ENCODE measurements at regions not wholly inside any gene's neighbourhood (a gene's known extent, or its start where the extent isn't known, plus 50 kb on each side); places are given as distances from the start of the nearest gene placed in this dataset.

DNA sequence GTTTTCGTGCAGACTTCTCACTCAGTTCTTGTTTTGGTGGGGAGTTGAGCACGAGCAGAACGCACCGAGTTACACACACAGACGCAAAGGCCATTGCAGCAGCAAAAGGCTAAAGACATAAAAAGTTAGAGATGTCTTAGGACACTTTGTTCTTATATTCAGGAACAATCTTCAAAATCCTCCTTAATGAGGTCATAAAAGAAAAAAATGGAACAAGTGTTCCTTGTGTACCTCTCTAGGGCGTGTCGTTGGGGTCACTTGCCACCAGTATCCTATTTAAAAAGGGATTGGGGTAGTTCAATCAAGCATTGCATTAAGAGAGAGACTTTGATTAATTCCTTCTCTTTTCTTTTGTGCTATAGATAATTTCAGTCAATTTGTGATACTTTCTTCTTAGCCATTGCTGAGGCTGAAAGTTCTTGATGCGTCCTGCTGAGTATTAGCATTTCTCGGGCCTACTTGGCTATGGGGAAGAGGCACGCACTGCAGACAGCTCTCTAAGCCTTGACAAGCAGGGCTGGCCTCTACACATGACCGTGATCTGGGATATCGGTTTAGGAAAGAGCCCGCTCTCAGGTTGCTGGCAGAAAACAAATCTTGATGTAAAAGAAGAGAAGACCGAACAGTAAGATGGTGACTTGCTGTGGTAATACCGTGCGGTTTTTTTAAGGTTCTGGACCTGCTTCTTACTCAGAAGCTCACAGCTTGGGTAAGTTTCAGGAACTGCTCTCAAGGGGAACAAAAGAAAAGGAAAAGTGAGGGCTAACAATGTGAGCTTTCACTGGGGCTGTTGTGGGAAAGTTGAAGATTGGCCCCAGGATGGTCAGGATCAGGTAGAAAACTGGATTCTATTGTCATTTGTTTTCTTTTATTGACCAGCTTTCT lies 223.6 kb downstream of the TM9SF2 start:
- H3K9me3 Mint-ChIP-seq (ENCODE audit: unreplicated experiment): no peaks in the 10 kb centered on the region
- no peaks in the 10 kb centered on the region for H3K4me1 Mint-ChIP-seq (ENCODE audit: insufficient read depth, unreplicated experiment)
- H3K27me3 Mint-ChIP-seq (ENCODE audit: insufficient read depth, unreplicated experiment): no peaks in the 10 kb centered on the region
- intact Hi-C loops (cut with micrococcal nuclease): no loop called here
- CTCF ChIA-PET: no interaction called here
- TF ChIP-seq, protein P1, sequence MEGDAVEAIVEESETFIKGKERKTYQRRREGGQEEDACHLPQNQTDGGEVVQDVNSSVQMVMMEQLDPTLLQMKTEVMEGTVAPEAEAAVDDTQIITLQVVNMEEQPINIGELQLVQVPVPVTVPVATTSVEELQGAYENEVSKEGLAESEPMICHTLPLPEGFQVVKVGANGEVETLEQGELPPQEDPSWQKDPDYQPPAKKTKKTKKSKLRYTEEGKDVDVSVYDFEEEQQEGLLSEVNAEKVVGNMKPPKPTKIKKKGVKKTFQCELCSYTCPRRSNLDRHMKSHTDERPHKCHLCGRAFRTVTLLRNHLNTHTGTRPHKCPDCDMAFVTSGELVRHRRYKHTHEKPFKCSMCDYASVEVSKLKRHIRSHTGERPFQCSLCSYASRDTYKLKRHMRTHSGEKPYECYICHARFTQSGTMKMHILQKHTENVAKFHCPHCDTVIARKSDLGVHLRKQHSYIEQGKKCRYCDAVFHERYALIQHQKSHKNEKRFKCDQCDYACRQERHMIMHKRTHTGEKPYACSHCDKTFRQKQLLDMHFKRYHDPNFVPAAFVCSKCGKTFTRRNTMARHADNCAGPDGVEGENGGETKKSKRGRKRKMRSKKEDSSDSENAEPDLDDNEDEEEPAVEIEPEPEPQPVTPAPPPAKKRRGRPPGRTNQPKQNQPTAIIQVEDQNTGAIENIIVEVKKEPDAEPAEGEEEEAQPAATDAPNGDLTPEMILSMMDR (IDR thresholded peaks at IDR 0.05; ENCODE audit: unreplicated experiment): no peak
- POLR2A ChIA-PET: no interaction called here
- no peaks in the 10 kb centered on the region for H3K36me3 Mint-ChIP-seq (ENCODE audit: insufficient read depth, unreplicated experiment)
- no peak for DNase-seq (ENCODE audit: unreplicated experiment)
- H3K27ac Mint-ChIP-seq (ENCODE audit: low read depth, unreplicated experiment): no peak overlapping the region
- no peak overlapping the region for H3K4me3 Mint-ChIP-seq (ENCODE audit: unreplicated experiment)
- no TSS peak for BruUV-seq (replicated peaks)

DNA sequence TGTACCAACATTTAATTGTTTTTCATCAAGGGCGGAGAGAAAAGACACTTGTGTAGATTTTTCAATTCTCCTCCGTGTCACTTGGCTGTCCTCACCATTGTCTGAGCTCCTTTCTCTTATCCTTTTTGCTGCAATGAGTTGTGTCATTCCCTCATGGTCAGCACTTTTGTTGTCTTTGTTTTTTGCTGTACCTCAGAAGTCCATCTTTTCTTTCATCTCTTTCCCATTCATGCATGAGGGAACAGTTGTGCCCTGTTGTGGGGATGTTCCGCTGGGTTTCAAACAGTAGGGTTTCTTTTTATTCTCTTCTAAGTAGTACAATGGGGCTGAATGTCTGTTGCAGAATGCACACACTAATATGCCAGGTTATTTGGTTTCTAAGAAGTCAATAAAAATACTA lies 222.6 kb downstream of the TM9SF2 start:
- CTCF ChIA-PET: interaction anchor here (0.9 kb wide), 1 partner anchor 156 kb away, joined by 3 read pairs; no protein-coding TSS in a partner anchor
- POLR2A ChIA-PET: no interaction called here
- no peaks in the 10 kb centered on the region for H3K27me3 Mint-ChIP-seq (ENCODE audit: insufficient read depth, unreplicated experiment)
- no peak overlapping the region for H3K4me3 Mint-ChIP-seq (ENCODE audit: unreplicated experiment)
- TF ChIP-seq, protein P1 (IDR thresholded peaks at IDR 0.05; ENCODE audit: unreplicated experiment): no peak
- BruUV-seq (replicated peaks): no TSS peak
- H3K9me3 Mint-ChIP-seq (ENCODE audit: unreplicated experiment): no peaks in the 10 kb centered on the region
- H3K4me1 Mint-ChIP-seq (ENCODE audit: insufficient read depth, unreplicated experiment): no peaks in the 10 kb centered on the region
- no peak for DNase-seq (ENCODE audit: unreplicated experiment)
- H3K27ac Mint-ChIP-seq (ENCODE audit: low read depth, unreplicated experiment): no peak overlapping the region
- H3K36me3 Mint-ChIP-seq (ENCODE audit: insufficient read depth, unreplicated experiment): no peaks in the 10 kb centered on the region
- intact Hi-C loops (cut with micrococcal nuclease): no loop called here

DNA sequence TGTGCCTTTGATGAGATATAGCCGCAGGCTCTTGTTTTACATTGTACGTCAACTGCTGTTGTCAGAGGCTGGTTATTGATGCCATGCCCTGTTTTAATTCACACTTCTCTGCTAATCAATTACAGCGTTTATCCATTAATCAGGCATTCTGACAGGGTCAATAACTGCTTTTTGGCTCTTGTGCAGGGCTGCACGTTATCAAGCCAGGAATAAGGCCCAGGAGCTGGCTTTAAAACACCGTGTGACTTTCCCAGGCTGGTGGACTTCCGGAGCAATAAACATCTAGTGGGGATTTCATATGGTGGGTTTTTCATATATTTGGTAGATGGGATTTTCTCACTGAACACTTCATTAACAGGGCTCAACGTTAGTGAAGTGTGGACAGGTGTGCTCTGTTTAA lies 221.7 kb downstream of the TM9SF2 start:
- Mint-ChIP-seq H3K4me3 (ENCODE audit: unreplicated experiment) (no peak overlapping the region), H3K9me3 (ENCODE audit: unreplicated experiment) (no peaks in the 10 kb centered on the region), H3K27me3 (ENCODE audit: insufficient read depth, unreplicated experiment) (no peaks in the 10 kb centered on the region), H3K27ac (ENCODE audit: low read depth, unreplicated experiment) (no peak overlapping the region), H3K4me1 (ENCODE audit: insufficient read depth, unreplicated experiment) (no peaks in the 10 kb centered on the region), H3K36me3 (ENCODE audit: insufficient read depth, unreplicated experiment) (no peaks in the 10 kb centered on the region)
- no peak for DNase-seq (ENCODE audit: unreplicated experiment)
- CTCF ChIA-PET: interaction anchor here (0.9 kb wide), 1 partner anchor 157 kb away, joined by 3 read pairs; no protein-coding TSS in a partner anchor
- intact Hi-C loops (cut with micrococcal nuclease): no loop called here
- BruUV-seq (replicated peaks): no TSS peak
- TF ChIP-seq, protein P1 (IDR thresholded peaks at IDR 0.05; ENCODE audit: unreplicated experiment): no peak
- POLR2A ChIA-PET: no interaction called here

DNA sequence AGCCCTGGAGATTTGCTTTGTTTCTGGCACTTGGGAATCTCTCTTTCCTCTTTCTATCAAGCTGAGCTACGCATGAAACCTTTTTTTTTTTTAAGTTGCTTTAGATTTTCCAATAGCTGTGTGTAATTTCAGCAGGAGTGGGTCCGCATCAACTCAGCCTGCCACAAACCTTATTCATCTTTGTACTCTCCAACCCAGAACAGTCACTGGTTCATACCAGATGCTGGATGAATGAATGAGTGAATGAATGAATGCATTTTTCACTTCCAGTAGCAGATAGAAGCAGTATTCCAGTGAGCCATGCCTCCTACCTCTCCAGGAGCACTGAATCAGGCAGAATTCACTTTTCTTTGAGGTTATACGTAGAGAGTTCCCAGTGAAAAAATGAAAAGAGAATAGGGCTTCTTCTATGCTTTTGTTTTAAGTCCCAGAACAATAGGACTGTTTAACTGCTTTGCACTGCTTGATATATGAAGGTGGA lies 221.1 kb downstream of the TM9SF2 start:
- no peak for DNase-seq (ENCODE audit: unreplicated experiment)
- Mint-ChIP-seq H3K27me3 (ENCODE audit: insufficient read depth, unreplicated experiment) (no peaks in the 10 kb centered on the region), H3K4me1 (ENCODE audit: insufficient read depth, unreplicated experiment) (no peaks in the 10 kb centered on the region), H3K9me3 (ENCODE audit: unreplicated experiment) (no peaks in the 10 kb centered on the region), H3K36me3 (ENCODE audit: insufficient read depth, unreplicated experiment) (no peaks in the 10 kb centered on the region), H3K4me3 (ENCODE audit: unreplicated experiment) (no peak overlapping the region), H3K27ac (ENCODE audit: low read depth, unreplicated experiment) (no peak overlapping the region)
- intact Hi-C loops (cut with micrococcal nuclease): no loop called here
- CTCF ChIA-PET: interaction anchor here (0.6 kb wide), 1 partner anchor 513 kb away, joined by 4 read pairs; no protein-coding TSS in a partner anchor
- POLR2A ChIA-PET: no interaction called here
- BruUV-seq (replicated peaks): no TSS peak
- TF ChIP-seq, protein P1 (IDR thresholded peaks at IDR 0.05; ENCODE audit: unreplicated experiment): no peak

Measured in MCF 10A (cell line).